Thoracic aorta (tissue), 2 donors: ENCODE measurements at regions not wholly inside any gene's neighbourhood (a gene's known extent, or its start where the extent isn't known, plus 50 kb on each side); places are given as distances from the start of the nearest gene placed in this dataset.

Source experiments
- ATAC-seq: fragments of 150-250 bp; one replicate; pipeline ENCODE4 v1.8.0; 2017; ENCODE audit warnings: low read depth; ENCODE audit not compliant: insufficient number of reproducible peaks, low FRiP score
- DNase-seq: peaks from one replicate; pipeline ENCODE4 v3.0.0-alpha.2; 2020; ENCODE audit warnings: low spot score
- H3K27ac ChIP-seq, 2 donors: fragments of 200-600 bp; sonication (generic); 1 replicate in 1 of 2; 2 replicates in 1 of 2; pipeline ENCODE4 v1.5.1; 2016; ENCODE audit warnings: mild to moderate bottlenecking in 2 of 2, moderate library complexity in 2 of 2
- H3K27me3 ChIP-seq: fragments of 200-600 bp; sonication (generic); replicated peaks from 2 replicates; pipeline ENCODE4 v1.6.0; 2016; ENCODE audit warnings: mild to moderate bottlenecking; ENCODE audit not compliant: insufficient read depth
- H3K36me3 ChIP-seq: fragments of 200-600 bp; sonication (generic); one replicate; pipeline ENCODE4 v1.5.1; 2016
- H3K4me1 ChIP-seq, 2 donors: fragments of 200-600 bp; sonication (generic); 1 replicate in 1 of 2; 2 replicates in 1 of 2; pipeline versions ENCODE4 v1.5.1 to v1.6.0; 2016; ENCODE audit warnings: low read depth in 2 of 2, mild to moderate bottlenecking in 1 of 2; ENCODE audit not compliant: control insufficient read depth in 1 of 2
- H3K4me3 ChIP-seq: fragments of 200-600 bp; sonication (generic); 2 replicates; pipeline ENCODE4 v1.5.1; 2016; ENCODE audit warnings: mild to moderate bottlenecking
- H3K9me3 ChIP-seq: fragments of 200-600 bp; sonication (generic); 2 replicates; pipeline ENCODE4 v1.5.1; 2016
- CTCF ChIP-seq: fragments of 200-600 bp; sonication (generic); IDR thresholded peaks from one replicate; pipeline ENCODE4 v1.5.1; 2019; ENCODE audit warnings: antibody characterized with exemption

- no peak for ATAC-seq
- Histone ChIP-seq H3K4me1 (no peaks in the 10 kb centered on the region), H3K27ac (no peak overlapping the region), H3K36me3 (no peaks in the 10 kb centered on the region), H3K27me3 (no peaks in the 10 kb centered on the region), H3K9me3 (no peaks in the 10 kb centered on the region), H3K4me3 (no peak overlapping the region)
- no peak for TF ChIP-seq CTCF
- no peak for DNase-seq
Observed at GRCh38 chr6:15825332-15825930, 162.6 kb upstream of the DTNBP1 start.

- TF ChIP-seq CTCF = no peak
- no peaks in the 10 kb centered on the region for H3K36me3 ChIP-seq
- no peak for DNase-seq
- no peak overlapping the region for H3K27ac ChIP-seq
- no peaks in the 10 kb centered on the region for H3K27me3 ChIP-seq
- no peaks in the 10 kb centered on the region for H3K9me3 ChIP-seq
- no peaks in the 10 kb centered on the region for H3K4me1 ChIP-seq
- ATAC-seq = no peak
- no peak overlapping the region for H3K4me3 ChIP-seq
Observed at GRCh38 chr6:15824811-15825210, 162.0 kb upstream of the DTNBP1 start.

GRCh38 chr6:15823838-15824414 lies 161.1 kb upstream of the DTNBP1 start:
- TF ChIP-seq CTCF = no peak
- Histone ChIP-seq H3K4me3 (no peak overlapping the region), H3K27me3 (no peaks in the 10 kb centered on the region), H3K9me3 (no peaks in the 10 kb centered on the region), H3K27ac (no peak overlapping the region), H3K36me3 (no peaks in the 10 kb centered on the region), H3K4me1 (no peaks in the 10 kb centered on the region)
- DNase-seq (no peak), ATAC-seq (no peak)

GRCh38 chr6:15822835-15823234 lies 160.0 kb upstream of the DTNBP1 start:
- no peaks in the 10 kb centered on the region for H3K4me1 ChIP-seq
- ATAC-seq (no peak), DNase-seq (no peak)
- H3K27me3 ChIP-seq = no peaks in the 10 kb centered on the region
- H3K4me3 ChIP-seq = no peak overlapping the region
- no peak for TF ChIP-seq CTCF
- no peaks in the 10 kb centered on the region for H3K36me3 ChIP-seq
- H3K27ac ChIP-seq = no peak overlapping the region
- H3K9me3 ChIP-seq = no peaks in the 10 kb centered on the region

GRCh38 chr6:15819841-15820240 lies 157.0 kb upstream of the DTNBP1 start:
- Histone ChIP-seq H3K4me3 (no peak overlapping the region), H3K4me1 (no peaks in the 10 kb centered on the region), H3K27ac (no peak overlapping the region), H3K36me3 (no peaks in the 10 kb centered on the region), H3K9me3 (no peaks in the 10 kb centered on the region), H3K27me3 (no peaks in the 10 kb centered on the region)
- DNase-seq = no peak
- TF ChIP-seq CTCF = no peak
- ATAC-seq = no peak
